ENCODE measurements at regions not wholly inside any gene's neighbourhood (a gene's known extent, or its start where the extent isn't known, plus 50 kb on each side); places are given as distances from the start of the nearest gene placed in this dataset.

DNA sequence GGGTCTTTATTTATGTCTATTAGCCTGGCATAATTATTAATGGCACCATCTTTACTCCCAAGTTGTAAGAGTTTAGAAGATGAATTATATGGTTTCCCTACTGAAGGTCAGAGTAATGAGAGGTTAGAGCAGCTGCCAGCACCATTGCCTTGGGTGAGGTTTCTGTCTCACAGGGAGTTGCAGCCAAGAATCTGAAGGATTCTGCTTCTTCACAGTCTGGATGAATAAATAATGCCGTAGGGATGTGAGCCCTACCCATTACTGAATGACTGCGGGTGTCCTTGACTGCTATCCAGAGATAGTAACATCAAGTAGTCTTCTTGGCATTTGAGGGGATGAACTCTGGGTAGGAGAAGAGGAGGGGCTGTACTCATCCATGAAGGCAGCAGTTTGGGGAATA lies 52.8 kb upstream of the SMIM36 start:
- TF ChIP-seq, protein P1, sequence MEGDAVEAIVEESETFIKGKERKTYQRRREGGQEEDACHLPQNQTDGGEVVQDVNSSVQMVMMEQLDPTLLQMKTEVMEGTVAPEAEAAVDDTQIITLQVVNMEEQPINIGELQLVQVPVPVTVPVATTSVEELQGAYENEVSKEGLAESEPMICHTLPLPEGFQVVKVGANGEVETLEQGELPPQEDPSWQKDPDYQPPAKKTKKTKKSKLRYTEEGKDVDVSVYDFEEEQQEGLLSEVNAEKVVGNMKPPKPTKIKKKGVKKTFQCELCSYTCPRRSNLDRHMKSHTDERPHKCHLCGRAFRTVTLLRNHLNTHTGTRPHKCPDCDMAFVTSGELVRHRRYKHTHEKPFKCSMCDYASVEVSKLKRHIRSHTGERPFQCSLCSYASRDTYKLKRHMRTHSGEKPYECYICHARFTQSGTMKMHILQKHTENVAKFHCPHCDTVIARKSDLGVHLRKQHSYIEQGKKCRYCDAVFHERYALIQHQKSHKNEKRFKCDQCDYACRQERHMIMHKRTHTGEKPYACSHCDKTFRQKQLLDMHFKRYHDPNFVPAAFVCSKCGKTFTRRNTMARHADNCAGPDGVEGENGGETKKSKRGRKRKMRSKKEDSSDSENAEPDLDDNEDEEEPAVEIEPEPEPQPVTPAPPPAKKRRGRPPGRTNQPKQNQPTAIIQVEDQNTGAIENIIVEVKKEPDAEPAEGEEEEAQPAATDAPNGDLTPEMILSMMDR (IDR thresholded peaks at IDR 0.05), result no peak
- no peak for TF ChIP-seq POLR2A (IDR thresholded peaks at IDR 0.05)
- TF ChIP-seq POLR2AphosphoS5 (IDR thresholded peaks at IDR 0.05), result no peak
- TF ChIP-seq EP300 (IDR thresholded peaks at IDR 0.05), result no peak

All from upper lobe of left lung (tissue), 4 donors.